ENCODE measurements at regions not wholly inside any gene's neighbourhood (a gene's known extent, or its start where the extent isn't known, plus 50 kb on each side); places are given as distances from the start of the nearest gene placed in this dataset.

GRCh38 chr20:63062188-63063140 lies 55.7 kb upstream of the BHLHE23 start:
- Histone ChIP-seq H3K4me2 (ENCODE audit: insufficient read depth, low read length) (no peak overlapping the region), H3K9me1 (replicated peaks; ENCODE audit: control insufficient read depth, extremely low read depth, insufficient read depth, low read length) (no peaks in the 10 kb centered on the region), H3K79me2 (ENCODE audit: control insufficient read depth, insufficient read depth, low read length) (no peaks in the 10 kb centered on the region), H4K20me1 (replicated peaks; ENCODE audit: control insufficient read depth, extremely low read depth, insufficient read depth, low read length) (no peaks in the 10 kb centered on the region), H3K4me3 (replicated peaks in 1 of 3; ENCODE audit: insufficient read depth in 1 of 3, low read depth in 1 of 3, low read length in 3 of 3) (no peak overlapping the region), H3K27ac (ENCODE audit: insufficient read depth, low read depth, low read length) (no peak overlapping the region), H3K4me1 (ENCODE audit: control insufficient read depth, extremely low read depth, insufficient read depth, low read length) (no peaks in the 10 kb centered on the region), H3K9me3 (replicated peaks; ENCODE audit: control insufficient read depth, insufficient read depth, low read length) (no peaks in the 10 kb centered on the region), H3K9ac (replicated peaks; ENCODE audit: extremely low read depth, insufficient read depth, low read length) (no peak overlapping the region), H3K27me3 (ENCODE audit: control insufficient read depth in 2 of 2, insufficient read depth in 2 of 2, low read length in 2 of 2) (no peaks in the 10 kb centered on the region), H2AFZ (ENCODE audit: low read depth, low read length) (no peak overlapping the region), H3K36me3 (ENCODE audit: control insufficient read depth in 2 of 2, extremely low read depth in 1 of 2, insufficient read depth in 2 of 2, low read length in 2 of 2) (no peaks in the 10 kb centered on the region)
- dilution Hi-C loops (cut with MboI; ENCODE audit: extremely low pct_ligation_motif_present, low sequenced_read_pairs) = no loop called here
- BruUV-seq (replicated peaks) = no TSS peak
- intact Hi-C loops (cut with micrococcal nuclease) = no loop called here
- TF ChIP-seq MAX (IDR thresholded peaks at IDR 0.05; ENCODE audit: insufficient read depth, insufficient read length) (no peak), JUN (IDR thresholded peaks at IDR 0.05; ENCODE audit: borderline replicate concordance, insufficient read depth, insufficient read length, low read depth) (no peak), GATA2 (IDR thresholded peaks at IDR 0.05; ENCODE audit: insufficient read depth, insufficient read length, low read depth, low read length) (no peak), CTCF (IDR thresholded peaks at IDR 0.05; ENCODE audit: extremely low read depth in 1 of 2, insufficient read depth in 1 of 2, low read depth in 1 of 2, low read length in 2 of 2) (no peak), MYC (IDR thresholded peaks at IDR 0.05; ENCODE audit: low read depth, low read length) (no peak), EZH2 (IDR thresholded peaks at IDR 0.05; ENCODE audit: borderline replicate concordance, low read depth, low read length, severe bottlenecking) (no peak), FOS (IDR thresholded peaks at IDR 0.05; ENCODE audit: borderline replicate concordance, insufficient read depth, low read length) (no peak), POLR2AphosphoS5 (IDR thresholded peaks at IDR 0.05; ENCODE audit: insufficient read depth, low read depth, low read length) (no peak), POLR2A (IDR thresholded peaks at IDR 0.05; ENCODE audit: low read depth, low read length) (no peak)
- POLR2A ChIA-PET = no interaction called here
- no peak for DNase-seq (ENCODE audit: low read depth, low spot score)
- FAIRE-seq = no peak
- CTCF ChIA-PET = no interaction called here
